ENCODE measurements at regions not wholly inside any gene's neighbourhood (a gene's known extent, or its start where the extent isn't known, plus 50 kb on each side); places are given as distances from the start of the nearest gene placed in this dataset.

DNA sequence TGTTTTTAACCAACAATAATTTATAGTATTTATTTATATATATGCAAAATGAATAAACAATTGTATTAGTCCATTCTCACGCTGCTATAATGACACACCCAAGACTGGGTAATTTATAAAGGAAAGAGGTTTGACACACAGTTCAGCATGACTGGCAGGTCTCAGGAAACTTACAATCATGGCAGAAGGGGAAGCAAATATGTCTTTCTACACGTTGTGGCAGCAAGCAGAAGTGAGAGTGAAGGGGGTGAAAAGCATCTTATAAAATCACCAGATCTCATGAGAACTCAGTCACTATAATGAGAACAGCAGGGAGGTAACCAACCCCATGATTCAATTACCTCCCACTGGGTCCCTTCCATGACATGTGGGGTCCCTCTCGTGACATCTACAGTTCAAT lies 162.8 kb upstream of the SLITRK3 start:
- dilution Hi-C loops (cut with HindIII; ENCODE audit: low sequenced_read_pairs, unreplicated experiment) (no loop called here), intact Hi-C loops (cut with micrococcal nuclease) (no loop called here), in situ Hi-C loops (cut with MboI; ENCODE audit: low sequenced_read_pairs) (no loop called here)
- no peak overlapping the region for H3K9ac ChIP-seq (ENCODE audit: low read depth, low read length)
- BruUV-seq (replicated peaks): no TSS peak
- H3K27me3 ChIP-seq (ENCODE audit: control insufficient read depth, insufficient read depth, low read length): no peaks in the 10 kb centered on the region
- ChIA-PET CTCF (no interaction called here), POLR2A (ENCODE audit: unreplicated experiment) (no interaction called here)
- H3K14ac ChIP-seq (replicated peaks; ENCODE audit: low read depth, low read length): no peak overlapping the region
- H2BK20ac ChIP-seq (ENCODE audit: low read depth, low read length): no peak overlapping the region
- H3K4me2 ChIP-seq (ENCODE audit: low read depth, low read length): no peak overlapping the region
- no peak overlapping the region for H4K5ac ChIP-seq (ENCODE audit: low read depth, low read length)
- H2BK120ac ChIP-seq (ENCODE audit: low read depth, low read length): no peak overlapping the region
- no peaks in the 10 kb centered on the region; the same call in 1 of the 2 replicates for H3K9me3 ChIP-seq (ENCODE audit: control insufficient read depth, insufficient read depth, low read length)
- no peak overlapping the region for H2AK5ac ChIP-seq (ENCODE audit: low read depth, low read length)
- H2AFZ ChIP-seq (replicated peaks; ENCODE audit: low read length, poor library complexity): no peak overlapping the region
- no peak overlapping the region for H2AK9ac ChIP-seq (replicated peaks; ENCODE audit: low read depth, low read length, poor library complexity)
- no peaks in the 10 kb centered on the region for H3K4me1 ChIP-seq (ENCODE audit: control insufficient read depth, insufficient read depth, low read length)
- ATAC-seq (ENCODE audit: low read depth) (no peak), DNase-seq (no peak)
- no peak overlapping the region for H3K56ac ChIP-seq (ENCODE audit: extremely low read depth, insufficient read depth, low read length)
- TF ChIP-seq, protein P1, sequence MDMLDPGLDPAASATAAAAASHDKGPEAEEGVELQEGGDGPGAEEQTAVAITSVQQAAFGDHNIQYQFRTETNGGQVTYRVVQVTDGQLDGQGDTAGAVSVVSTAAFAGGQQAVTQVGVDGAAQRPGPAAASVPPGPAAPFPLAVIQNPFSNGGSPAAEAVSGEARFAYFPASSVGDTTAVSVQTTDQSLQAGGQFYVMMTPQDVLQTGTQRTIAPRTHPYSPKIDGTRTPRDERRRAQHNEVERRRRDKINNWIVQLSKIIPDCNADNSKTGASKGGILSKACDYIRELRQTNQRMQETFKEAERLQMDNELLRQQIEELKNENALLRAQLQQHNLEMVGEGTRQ (IDR thresholded peaks at IDR 0.05; ENCODE audit: low read depth, low read length): no peak
- TF ChIP-seq MXI1 (IDR thresholded peaks at IDR 0.05; ENCODE audit: borderline replicate concordance, low read depth, low read length): no peak
- no peak for TF ChIP-seq RCOR1 (IDR thresholded peaks at IDR 0.05; ENCODE audit: insufficient replicate concordance, low read length)
- TF ChIP-seq FOS (IDR thresholded peaks at IDR 0.05; ENCODE audit: low read depth, low read length): no peak
- no peak for TF ChIP-seq BHLHE40 (IDR thresholded peaks at IDR 0.05; ENCODE audit: low read depth, low read length)
- TF ChIP-seq POLR2A (IDR thresholded peaks at IDR 0.05; ENCODE audit: low read depth, low read length): no peak
- TF ChIP-seq, protein P2, sequence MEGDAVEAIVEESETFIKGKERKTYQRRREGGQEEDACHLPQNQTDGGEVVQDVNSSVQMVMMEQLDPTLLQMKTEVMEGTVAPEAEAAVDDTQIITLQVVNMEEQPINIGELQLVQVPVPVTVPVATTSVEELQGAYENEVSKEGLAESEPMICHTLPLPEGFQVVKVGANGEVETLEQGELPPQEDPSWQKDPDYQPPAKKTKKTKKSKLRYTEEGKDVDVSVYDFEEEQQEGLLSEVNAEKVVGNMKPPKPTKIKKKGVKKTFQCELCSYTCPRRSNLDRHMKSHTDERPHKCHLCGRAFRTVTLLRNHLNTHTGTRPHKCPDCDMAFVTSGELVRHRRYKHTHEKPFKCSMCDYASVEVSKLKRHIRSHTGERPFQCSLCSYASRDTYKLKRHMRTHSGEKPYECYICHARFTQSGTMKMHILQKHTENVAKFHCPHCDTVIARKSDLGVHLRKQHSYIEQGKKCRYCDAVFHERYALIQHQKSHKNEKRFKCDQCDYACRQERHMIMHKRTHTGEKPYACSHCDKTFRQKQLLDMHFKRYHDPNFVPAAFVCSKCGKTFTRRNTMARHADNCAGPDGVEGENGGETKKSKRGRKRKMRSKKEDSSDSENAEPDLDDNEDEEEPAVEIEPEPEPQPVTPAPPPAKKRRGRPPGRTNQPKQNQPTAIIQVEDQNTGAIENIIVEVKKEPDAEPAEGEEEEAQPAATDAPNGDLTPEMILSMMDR (conservative IDR thresholded peaks at IDR 0.05; ENCODE audit: low read depth, low read length): no peak
- no peak for TF ChIP-seq CEBPB (IDR thresholded peaks at IDR 0.05; ENCODE audit: low read depth, low read length)
- TF ChIP-seq NFE2L2 (IDR thresholded peaks at IDR 0.05; ENCODE audit: low read depth, low read length): no peak
- TF ChIP-seq ELK1 (IDR thresholded peaks at IDR 0.05; ENCODE audit: borderline replicate concordance, low read depth, low read length): no peak
- H3K36me3 ChIP-seq (ENCODE audit: control insufficient read depth, insufficient read depth, low read length): no peaks in the 10 kb centered on the region
- H4K20me1 ChIP-seq (ENCODE audit: insufficient read depth, low read length): no peaks in the 10 kb centered on the region
- H2BK15ac ChIP-seq (ENCODE audit: low read depth, low read length): no peak overlapping the region
- H4K8ac ChIP-seq (ENCODE audit: low read depth in 2 of 2, low read length in 2 of 2): no peak overlapping the region
- no peak overlapping the region for H3K4ac ChIP-seq (ENCODE audit: low read depth, low read length)
- H3K9me1 ChIP-seq (ENCODE audit: insufficient read depth, low read length): no peaks in the 10 kb centered on the region
- H3K27ac ChIP-seq (ENCODE audit: insufficient read depth, low read length): no peak overlapping the region
- H3K18ac ChIP-seq (ENCODE audit: low read depth, low read length): no peak overlapping the region
- no peaks in the 10 kb centered on the region for H3K79me1 ChIP-seq (ENCODE audit: low read depth in 1 of 2, low read length in 2 of 2)
- H3K4me3 ChIP-seq (ENCODE audit: insufficient read depth, low read depth, low read length): no peak overlapping the region
- no peak overlapping the region for H2BK5ac ChIP-seq (ENCODE audit: low read depth, low read length, poor library complexity, severe bottlenecking)
- WGBS, 2 experiments (ENCODE audit: extremely low coverage in 2 of 2, insufficient read length in 1 of 2): no CpG with 5 or more reads among the region's 3 CpGs
- H4K91ac ChIP-seq (ENCODE audit: insufficient read depth, low read depth, low read length): no peak overlapping the region
- H3K23ac ChIP-seq (ENCODE audit: low read depth, low read length): no peak overlapping the region

Data from IMR-90 (cell line).